ENCODE measurements at regions not wholly inside any gene's neighbourhood (a gene's known extent, or its start where the extent isn't known, plus 50 kb on each side); places are given as distances from the start of the nearest gene placed in this dataset.

- Histone ChIP-seq H3K27me3 (ENCODE audit: insufficient read depth, low read length) (no peaks in the 10 kb centered on the region), H3K9me3 (ENCODE audit: control insufficient read depth, low read depth, low read length) (no peaks in the 10 kb centered on the region), H2BK120ac (ENCODE audit: low read depth, low read length, poor library complexity, severe bottlenecking) (no peak overlapping the region), H2AK5ac (ENCODE audit: insufficient read length, low read length) (no peak overlapping the region), H3K23me2 (ENCODE audit: insufficient read length, low read depth, low read length, poor library complexity, severe bottlenecking) (no peaks in the 10 kb centered on the region), H3K79me1 (ENCODE audit: insufficient read depth, low read depth, low read length, poor library complexity, severe bottlenecking) (no peaks in the 10 kb centered on the region), H3K56ac (ENCODE audit: insufficient read length, low read depth, low read length) (no peak overlapping the region), H4K91ac (ENCODE audit: insufficient read length, low read depth, low read length) (no peak overlapping the region), H2BK20ac (ENCODE audit: low read depth, low read length, poor library complexity, severe bottlenecking) (no peak overlapping the region), H4K8ac (replicated peaks; ENCODE audit: insufficient read length, low read depth, low read length) (no peak overlapping the region), H3K4me1 (ENCODE audit: insufficient read depth, low read length) (no peaks in the 10 kb centered on the region), H3K79me2 (ENCODE audit: insufficient read depth, low read length) (no peaks in the 10 kb centered on the region), H3K18ac (ENCODE audit: insufficient read length, low read depth, low read length) (no peak overlapping the region), H3K23ac (ENCODE audit: insufficient read length, low read depth, low read length) (no peak overlapping the region), H3T11ph (ENCODE audit: low read length) (no peak overlapping the region), H2BK15ac (ENCODE audit: low read depth, low read length) (no peak overlapping the region), H4K5ac (ENCODE audit: insufficient read length, low read depth, low read length) (no peak overlapping the region), H4K20me1 (ENCODE audit: control insufficient read depth, insufficient read depth, insufficient read length) (no peaks in the 10 kb centered on the region), H3K14ac (ENCODE audit: insufficient read depth, low read length) (no peak overlapping the region), H2BK5ac (ENCODE audit: insufficient read length, low read length) (no peak overlapping the region), H2AFZ (ENCODE audit: low read length) (no peak overlapping the region), H3K4me2 (ENCODE audit: insufficient read depth, insufficient read length, low read length) (no peak overlapping the region), H3K4ac (ENCODE audit: low read depth, low read length) (no peak overlapping the region), H3K27ac (ENCODE audit: insufficient read length, low read depth, low read length) (no peak overlapping the region), H3K9ac (ENCODE audit: extremely low read depth, insufficient read length, low read length) (no peak overlapping the region), H2BK12ac (ENCODE audit: insufficient read length, low read depth, low read length) (no peak overlapping the region)
- no peak for DNase-seq
- H3K9me3 Mint-ChIP-seq = peaks cover 11 to 14% of the 10 kb centered on the region in 2 experiments
- no peak overlapping the region for H3K4me3 Mint-ChIP-seq
- H3K27me3 Mint-ChIP-seq (ENCODE audit: low read depth) = no peaks in the 10 kb centered on the region
- WGBS (ENCODE audit: extremely low coverage, insufficient read length, low lambda C conversion rate) = no CpG with 5 or more reads among the region's 4 CpGs
- H3K36me3 Mint-ChIP-seq (ENCODE audit: insufficient read depth in 1 of 3, low read depth in 3 of 3) = peaks cover 0 to 2% (median under 1%) of the 10 kb centered on the region in 3 experiments; a peak in 3 of 7 replicates
- H3K27ac Mint-ChIP-seq = no peak overlapping the region
- TF ChIP-seq CTCF (conservative IDR thresholded peaks at IDR 0.05) = no peak
- peaks cover 3 to 5% of the 10 kb centered on the region in 2 experiments; a peak in 1 of 4 replicates for H3K4me1 Mint-ChIP-seq
These were observed 195.9 kb downstream of the KDR start for GRCh38 chr4:54929459-54929858.
